WTC11 (cell line): ENCODE measurements at regions not wholly inside any gene's neighbourhood (a gene's known extent, or its start where the extent isn't known, plus 50 kb on each side); places are given as distances from the start of the nearest gene placed in this dataset.

Experiments used
- ATF2 ChIP-seq: sonication (generic); formaldehyde crosslinking; IDR thresholded peaks from 2 replicates; pipeline ENCODE4 v1.8.1; 2022; ENCODE audit warnings: low read depth, missing genetic modification reagents, borderline replicate concordance
- ATF6 ChIP-seq: sonication (generic); formaldehyde crosslinking; IDR thresholded peaks from 2 replicates; pipeline ENCODE4 v1.8.1; 2023; ENCODE audit warnings: mild to moderate bottlenecking, missing genetic modification reagents
- CTCF ChIP-seq: fragments of 200-600 bp; IDR thresholded peaks from 2 replicates; pipeline ENCODE4 v1.8.0; 2022; ENCODE audit warnings: antibody characterized with exemption
- E2F1 ChIP-seq: sonication (generic); formaldehyde crosslinking; IDR thresholded peaks from 2 replicates; pipeline ENCODE4 v1.8.0; 2022; ENCODE audit warnings: mild to moderate bottlenecking, missing genetic modification reagents
- GTF2I ChIP-seq: fragments of 250-450 bp; sonication (Bioruptor Pico); conservative IDR thresholded peaks from 2 replicates; pipeline ENCODE4 v1.4.0; 2021; ENCODE audit warnings: mild to moderate bottlenecking
- NR3C1 ChIP-seq: sonication (generic); formaldehyde crosslinking; conservative IDR thresholded peaks from 2 replicates; pipeline ENCODE4 v1.8.1; 2023; ENCODE audit warnings: low read depth, mild to moderate bottlenecking, missing genetic modification reagents
- SMAD3 ChIP-seq: sonication (generic); formaldehyde crosslinking; IDR thresholded peaks from 2 replicates; pipeline ENCODE4 v1.8.0; 2022; ENCODE audit warnings: missing genetic modification reagents, mild to moderate bottlenecking, borderline replicate concordance
- ZBTB21 ChIP-seq: sonication (generic); formaldehyde crosslinking; IDR thresholded peaks from 2 replicates; pipeline ENCODE4 v1.8.1; 2023; ENCODE audit warnings: mild to moderate bottlenecking, missing genetic modification reagents, borderline replicate concordance
- ZNF232 ChIP-seq: sonication (generic); formaldehyde crosslinking; IDR thresholded peaks from 2 replicates; pipeline ENCODE4 v1.8.0; 2022; ENCODE audit warnings: mild to moderate bottlenecking, missing genetic modification reagents
- ZNF532 ChIP-seq: fragments of 250-450 bp; sonication (Bioruptor Pico); IDR thresholded peaks from 2 replicates; pipeline ENCODE4 v1.9.0; 2021; ENCODE audit warnings: mild to moderate bottlenecking, borderline replicate concordance

- TF ChIP-seq CTCF (no peak), ATF6 (CRISPR knock-in tag) (no peak), SMAD3 (CRISPR knock-in tag) (no peak), ATF2 (CRISPR knock-in tag) (no peak), ZNF532 (CRISPR knock-in tag) (no peak), E2F1 (CRISPR knock-in tag) (no peak), ZNF232 (no peak), GTF2I (CRISPR knock-in tag) (no peak), NR3C1 (no peak), ZBTB21 (CRISPR knock-in tag) (no peak)
Observed at GRCh38 chr14:42370056-42370455, 763.4 kb downstream of the LRFN5 start.
